ENCODE measurements at regions not wholly inside any gene's neighbourhood (a gene's known extent, or its start where the extent isn't known, plus 50 kb on each side); places are given as distances from the start of the nearest gene placed in this dataset.

DNA sequence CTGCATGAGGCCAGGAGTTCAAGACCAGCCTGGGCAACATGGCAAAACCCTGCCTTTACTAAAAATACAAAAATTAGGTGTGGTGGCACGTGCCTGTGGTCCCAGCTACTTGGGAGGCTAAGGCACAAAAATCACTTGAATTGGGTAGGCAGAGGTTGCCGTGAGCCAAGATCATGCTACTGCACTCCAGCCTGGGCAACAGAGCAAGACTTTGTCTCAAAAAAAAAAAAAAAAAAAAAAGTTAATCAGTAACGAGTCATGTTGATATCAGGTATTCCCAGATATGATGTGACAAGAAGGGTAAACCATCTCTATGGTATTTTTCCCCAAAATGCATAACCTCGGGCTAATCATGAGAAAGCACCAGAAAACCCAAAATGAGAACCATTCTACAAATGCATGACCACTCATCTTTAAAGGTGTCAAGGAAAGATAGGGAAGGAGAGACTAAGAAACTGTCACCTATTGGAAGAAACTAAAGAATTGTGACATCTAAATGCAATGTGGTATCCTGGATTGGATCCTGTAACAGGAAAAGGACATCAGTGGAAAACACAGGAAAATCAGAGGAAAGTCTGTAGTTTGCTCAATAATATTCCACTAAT lies 66.5 kb upstream of the MAP4 start:
- no peak overlapping the region for H3K4me2 ChIP-seq (ENCODE audit: insufficient read depth, low read length)

DNA sequence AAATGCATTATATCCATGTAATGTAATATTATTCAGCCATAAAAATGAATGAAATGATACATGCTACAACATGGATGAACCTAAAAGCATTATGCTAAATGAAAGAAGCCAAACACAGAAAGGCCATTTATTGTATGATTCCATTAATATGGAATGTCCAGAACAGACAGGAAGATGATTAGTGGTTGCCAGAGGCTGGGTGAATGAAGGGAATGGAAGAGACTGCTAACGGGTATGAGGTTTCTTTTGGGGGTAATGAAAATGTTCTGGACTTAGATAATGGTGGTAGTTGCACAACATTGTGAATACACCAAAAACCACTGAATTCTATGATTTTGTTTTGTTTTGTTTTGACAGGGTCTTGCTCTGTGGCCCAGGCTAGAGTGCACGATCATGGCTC lies 61.6 kb upstream of the MAP4 start:
- Histone ChIP-seq H3K36me3 (ENCODE audit: insufficient read depth, low read length) (peaks cover 5% of the 10 kb centered on the region), H3K4me3 (ENCODE audit: insufficient read depth, low read length) (no peak overlapping the region), H3K9me3 (ENCODE audit: low read depth, low read length) (no peaks in the 10 kb centered on the region), H3K4me2 (ENCODE audit: insufficient read depth, low read length) (peak overlapping the region; percentile 33), H3K79me2 (ENCODE audit: insufficient read depth, low read length) (peaks cover 95% of the 10 kb centered on the region), H2AFZ (ENCODE audit: low read length) (no peak overlapping the region), H3K27me3 (ENCODE audit: insufficient read depth, low read length) (no peaks in the 10 kb centered on the region), H3K27ac (ENCODE audit: low read depth, low read length) (peak overlapping the region; percentile 45), H4K20me1 (ENCODE audit: insufficient read depth, low read length) (peaks cover 71% of the 10 kb centered on the region), H3K4me1 (ENCODE audit: insufficient read depth, low read length) (peaks cover 12% of the 10 kb centered on the region)
- TF ChIP-seq, protein P1, sequence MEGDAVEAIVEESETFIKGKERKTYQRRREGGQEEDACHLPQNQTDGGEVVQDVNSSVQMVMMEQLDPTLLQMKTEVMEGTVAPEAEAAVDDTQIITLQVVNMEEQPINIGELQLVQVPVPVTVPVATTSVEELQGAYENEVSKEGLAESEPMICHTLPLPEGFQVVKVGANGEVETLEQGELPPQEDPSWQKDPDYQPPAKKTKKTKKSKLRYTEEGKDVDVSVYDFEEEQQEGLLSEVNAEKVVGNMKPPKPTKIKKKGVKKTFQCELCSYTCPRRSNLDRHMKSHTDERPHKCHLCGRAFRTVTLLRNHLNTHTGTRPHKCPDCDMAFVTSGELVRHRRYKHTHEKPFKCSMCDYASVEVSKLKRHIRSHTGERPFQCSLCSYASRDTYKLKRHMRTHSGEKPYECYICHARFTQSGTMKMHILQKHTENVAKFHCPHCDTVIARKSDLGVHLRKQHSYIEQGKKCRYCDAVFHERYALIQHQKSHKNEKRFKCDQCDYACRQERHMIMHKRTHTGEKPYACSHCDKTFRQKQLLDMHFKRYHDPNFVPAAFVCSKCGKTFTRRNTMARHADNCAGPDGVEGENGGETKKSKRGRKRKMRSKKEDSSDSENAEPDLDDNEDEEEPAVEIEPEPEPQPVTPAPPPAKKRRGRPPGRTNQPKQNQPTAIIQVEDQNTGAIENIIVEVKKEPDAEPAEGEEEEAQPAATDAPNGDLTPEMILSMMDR (IDR thresholded peaks at IDR 0.05; ENCODE audit: extremely low read depth, low read depth, low read length): no peak
- no peak for DNase-seq (ENCODE audit: insufficient read length, low spot score, missing footprints)

More for the DNA sequence above, 66.5 kb upstream of the MAP4 start:
- Histone ChIP-seq H2AFZ (ENCODE audit: low read length) (no peak overlapping the region), H3K27ac (ENCODE audit: low read depth, low read length) (no peak overlapping the region), H3K36me3 (ENCODE audit: insufficient read depth, low read length) (peaks cover 13% of the 10 kb centered on the region), H3K4me3 (ENCODE audit: insufficient read depth, low read length) (no peak overlapping the region), H3K27me3 (ENCODE audit: insufficient read depth, low read length) (no peaks in the 10 kb centered on the region), H3K9me3 (ENCODE audit: low read depth, low read length) (no peaks in the 10 kb centered on the region), H4K20me1 (ENCODE audit: insufficient read depth, low read length) (peaks cover 66% of the 10 kb centered on the region), H3K4me1 (ENCODE audit: insufficient read depth, low read length) (peaks cover 34% of the 10 kb centered on the region), H3K79me2 (ENCODE audit: insufficient read depth, low read length) (peaks cover 96% of the 10 kb centered on the region)
- DNase-seq (ENCODE audit: insufficient read length, low spot score, missing footprints): no peak
- TF ChIP-seq, protein P1 (IDR thresholded peaks at IDR 0.05; ENCODE audit: extremely low read depth, low read depth, low read length): no peak

DNA sequence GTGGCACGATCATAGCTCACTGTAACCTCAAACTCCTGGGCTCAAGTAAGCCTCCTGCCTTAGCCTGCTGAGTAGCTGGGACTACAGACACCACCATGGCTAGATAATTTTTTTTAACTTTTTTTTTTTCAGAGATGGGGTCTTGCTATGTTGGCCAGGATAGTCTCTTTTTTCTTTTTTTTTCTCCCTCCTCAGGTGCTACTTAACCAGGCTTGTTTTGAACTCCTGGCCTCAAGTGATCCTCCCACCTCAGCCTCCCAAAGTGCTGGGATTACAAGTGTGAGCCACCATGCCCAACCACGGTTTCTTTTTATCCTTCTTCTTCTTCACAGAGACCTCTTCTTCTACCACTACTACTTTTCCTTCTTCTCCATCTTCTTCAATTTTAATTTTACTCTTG lies 53.8 kb upstream of the MAP4 start:
- no peak overlapping the region for H2AFZ ChIP-seq (ENCODE audit: low read length)
- no peak overlapping the region for H3K27ac ChIP-seq (ENCODE audit: low read depth, low read length)
- peaks cover 96% of the 10 kb centered on the region for H3K79me2 ChIP-seq (ENCODE audit: insufficient read depth, low read length)
- TF ChIP-seq, protein P1 (IDR thresholded peaks at IDR 0.05; ENCODE audit: extremely low read depth, low read depth, low read length): no peak
- peaks cover 14% of the 10 kb centered on the region for H3K36me3 ChIP-seq (ENCODE audit: insufficient read depth, low read length)
- peaks cover 18% of the 10 kb centered on the region for H3K4me1 ChIP-seq (ENCODE audit: insufficient read depth, low read length)
- no peaks in the 10 kb centered on the region for H3K9me3 ChIP-seq (ENCODE audit: low read depth, low read length)
- H3K27me3 ChIP-seq (ENCODE audit: insufficient read depth, low read length): no peaks in the 10 kb centered on the region
- DNase-seq (ENCODE audit: insufficient read length, low spot score, missing footprints): no peak
- H3K4me3 ChIP-seq (ENCODE audit: insufficient read depth, low read length): no peak overlapping the region
- H4K20me1 ChIP-seq (ENCODE audit: insufficient read depth, low read length): peaks cover 76% of the 10 kb centered on the region
- no peak overlapping the region for H3K4me2 ChIP-seq (ENCODE audit: insufficient read depth, low read length)

DNA sequence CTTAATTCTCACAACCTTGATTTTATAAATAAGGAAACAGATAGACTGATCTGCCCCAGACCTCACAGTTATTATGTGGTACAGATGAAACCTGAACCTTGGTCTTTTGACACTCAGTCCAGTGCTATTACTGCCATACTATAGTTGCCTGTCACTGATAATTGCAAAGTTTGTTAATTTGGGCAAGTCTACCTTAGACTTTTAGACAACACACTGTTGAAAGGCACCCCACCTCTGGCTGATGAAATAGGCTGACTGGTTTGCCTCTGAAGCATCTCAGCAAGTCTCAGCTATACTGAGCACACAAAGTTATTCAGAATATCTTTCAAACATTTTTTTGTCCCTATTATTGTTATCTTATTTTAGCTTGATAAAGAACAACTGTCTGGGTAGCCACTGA lies 53.1 kb upstream of the MAP4 start:
- Histone ChIP-seq H3K36me3 (ENCODE audit: insufficient read depth, low read length) (peaks cover 14% of the 10 kb centered on the region), H3K4me2 (ENCODE audit: insufficient read depth, low read length) (peak overlapping the region; percentile 28), H3K4me1 (ENCODE audit: insufficient read depth, low read length) (peaks cover 25% of the 10 kb centered on the region), H3K4me3 (ENCODE audit: insufficient read depth, low read length) (no peak overlapping the region), H3K27me3 (ENCODE audit: insufficient read depth, low read length) (no peaks in the 10 kb centered on the region), H3K9me3 (ENCODE audit: low read depth, low read length) (no peaks in the 10 kb centered on the region), H2AFZ (ENCODE audit: low read length) (no peak overlapping the region), H3K27ac (ENCODE audit: low read depth, low read length) (peak overlapping the region; percentile 51), H4K20me1 (ENCODE audit: insufficient read depth, low read length) (peaks cover 75% of the 10 kb centered on the region), H3K79me2 (ENCODE audit: insufficient read depth, low read length) (peaks cover 96% of the 10 kb centered on the region)
- TF ChIP-seq, protein P1 (IDR thresholded peaks at IDR 0.05; ENCODE audit: extremely low read depth, low read depth, low read length): no peak
- no peak for DNase-seq (ENCODE audit: insufficient read length, low spot score, missing footprints)

Data from osteoblast (primary cell).